Skeletal muscle tissue (tissue), 3 donors: ENCODE measurements at regions not wholly inside any gene's neighbourhood (a gene's known extent, or its start where the extent isn't known, plus 50 kb on each side); places are given as distances from the start of the nearest gene placed in this dataset.

Experiments
- H3K27ac ChIP-seq: one replicate; pipeline ENCODE4 v1.7.0; 2013; ENCODE audit warnings: mild to moderate bottlenecking, low read depth, low read length, inconsistent platforms
- H3K27me3 ChIP-seq, 3 donors: one replicate each; pipeline ENCODE4 v1.7.0; 2013; ENCODE audit warnings: low read length in 3 of 3; ENCODE audit not compliant: control insufficient read depth in 3 of 3, insufficient read depth in 3 of 3
- H3K36me3 ChIP-seq, 3 donors: one replicate each; pipeline ENCODE4 v1.7.0; 2013; ENCODE audit warnings: low read length in 3 of 3; ENCODE audit not compliant: control insufficient read depth in 3 of 3, insufficient read depth in 3 of 3
- H3K4me1 ChIP-seq, 3 donors: one replicate each; pipeline ENCODE4 v1.7.0; 2013; ENCODE audit warnings: low read length in 3 of 3, mild to moderate bottlenecking in 3 of 3; ENCODE audit not compliant: control insufficient read depth in 3 of 3, insufficient read depth in 3 of 3
- H3K4me3 ChIP-seq, 3 donors: one replicate each; pipeline ENCODE4 v1.7.0; 2013; ENCODE audit warnings: low read length in 3 of 3
- H3K9ac ChIP-seq, 3 donors: one replicate each; pipeline ENCODE4 v1.7.0; 2013; ENCODE audit warnings: low read length in 3 of 3, mild to moderate bottlenecking in 3 of 3, moderate library complexity in 2 of 3, low read depth in 1 of 3
- H3K9me3 ChIP-seq, 3 donors: one replicate each; pipeline ENCODE4 v1.7.0; 2013; ENCODE audit warnings: low read length in 3 of 3; ENCODE audit not compliant: control insufficient read depth in 3 of 3
- donor health status: Osteomylitis.

DNA sequence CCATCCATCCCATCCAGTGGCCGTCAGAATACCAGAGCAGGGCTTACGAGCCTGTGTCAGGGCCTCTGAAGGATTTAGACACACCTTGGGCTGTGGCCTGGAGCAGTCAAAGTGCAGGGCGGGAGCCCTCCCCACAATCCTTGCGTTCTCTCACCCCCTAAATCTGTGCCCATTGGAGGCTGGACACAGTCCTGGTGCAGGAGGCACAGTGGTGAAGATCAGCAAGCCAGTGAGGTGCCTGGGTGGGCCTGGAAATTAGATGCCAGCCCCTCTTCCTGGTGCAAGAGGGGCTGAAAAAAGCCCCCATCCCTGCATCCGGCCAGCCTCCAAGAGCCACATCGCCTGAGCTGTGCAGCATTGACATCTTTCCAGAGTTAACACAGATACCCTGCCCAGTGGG lies 1045.8 kb downstream of the TBC1D22A start:
- H3K9ac ChIP-seq: no peak overlapping the region
- H3K4me3 ChIP-seq: no peak overlapping the region
- H3K27ac ChIP-seq: no peak overlapping the region
- no peaks in the 10 kb centered on the region for H3K4me1 ChIP-seq
- no peaks in the 10 kb centered on the region for H3K9me3 ChIP-seq
- H3K27me3 ChIP-seq: peaks cover 3 to 15% (median 4%) of the 10 kb centered on the region in 3 donors
- H3K36me3 ChIP-seq: no peaks in the 10 kb centered on the region

DNA sequence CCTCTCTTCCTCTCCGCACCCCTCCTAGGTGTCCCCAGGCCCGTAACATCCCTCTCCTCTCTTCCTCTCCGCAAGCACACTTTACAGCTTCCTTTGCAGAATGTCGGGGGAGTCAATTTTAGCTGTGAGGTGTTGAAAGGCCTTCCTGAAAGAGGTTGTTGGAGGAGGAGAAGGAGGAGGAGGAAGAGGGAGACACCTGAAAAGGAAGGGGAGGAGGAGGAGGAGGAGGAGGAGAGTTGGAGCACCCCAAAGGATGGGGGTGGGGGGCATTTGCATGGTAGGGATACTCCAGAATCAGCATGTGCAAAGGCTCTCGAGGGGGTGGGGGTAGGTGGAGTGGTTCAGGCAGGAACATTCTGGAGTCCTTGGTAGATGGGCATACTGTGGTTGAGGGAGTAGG lies 1045.1 kb downstream of the TBC1D22A start:
- H3K9me3 ChIP-seq: no peaks in the 10 kb centered on the region
- H3K4me1 ChIP-seq: no peaks in the 10 kb centered on the region
- no peaks in the 10 kb centered on the region for H3K36me3 ChIP-seq
- no peak overlapping the region for H3K27ac ChIP-seq
- peaks cover 3 to 18% (median 4%) of the 10 kb centered on the region in 3 donors for H3K27me3 ChIP-seq
- H3K9ac ChIP-seq: no peak overlapping the region
- H3K4me3 ChIP-seq: no peak overlapping the region

DNA sequence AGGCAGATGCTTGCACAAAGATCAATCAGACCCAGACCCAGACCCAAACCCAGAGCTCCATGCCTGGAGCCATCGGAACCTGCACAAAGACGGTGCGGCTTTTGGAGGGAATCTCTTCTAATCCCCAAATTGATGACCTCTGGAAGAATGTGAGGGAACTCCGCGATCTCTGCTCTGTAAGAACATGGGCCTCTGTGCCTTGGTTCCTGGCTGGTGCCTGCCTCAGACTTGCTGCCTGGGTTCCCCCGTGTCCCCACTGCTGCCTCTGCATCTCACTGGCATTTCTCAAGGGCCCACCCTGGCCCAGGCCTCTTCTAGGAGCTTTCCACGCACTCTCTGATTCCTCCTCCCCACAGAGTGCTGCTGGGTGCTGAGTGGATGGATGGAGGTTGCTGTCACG lies 1044.4 kb downstream of the TBC1D22A start:
- Histone ChIP-seq H3K36me3 (no peaks in the 10 kb centered on the region), H3K4me1 (no peaks in the 10 kb centered on the region), H3K27me3 (peaks cover 4 to 18% (median 5%) of the 10 kb centered on the region in 3 donors)

DNA sequence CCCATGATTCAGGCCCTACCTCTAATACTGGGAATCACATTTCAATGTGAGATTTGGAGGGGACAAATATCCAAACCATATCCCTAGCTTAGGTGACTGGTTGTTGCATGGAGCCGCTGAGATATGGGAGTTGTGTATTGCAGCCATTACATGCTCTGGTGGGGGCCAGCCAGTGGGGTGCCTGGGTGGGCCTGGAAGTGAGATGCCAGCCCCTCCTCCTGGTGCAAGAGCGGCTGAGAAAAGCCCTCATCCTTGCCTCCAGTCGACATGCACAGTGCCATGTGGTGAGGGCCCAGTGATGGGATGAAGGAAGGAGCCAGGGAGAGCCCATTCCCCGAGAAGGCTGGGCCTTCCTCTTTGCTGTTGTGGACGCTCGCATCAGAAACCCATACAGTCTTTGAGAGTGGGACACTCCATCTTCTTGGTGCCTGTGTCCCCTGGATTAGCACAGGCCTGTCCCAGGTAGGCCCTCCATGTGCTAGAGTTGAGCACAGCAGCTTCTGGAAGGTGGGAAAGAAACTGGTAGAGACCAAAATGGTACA lies 1043.0 kb downstream of the TBC1D22A start:
- Histone ChIP-seq H3K36me3 (no peaks in the 10 kb centered on the region), H3K9ac (no peak overlapping the region), H3K27me3 (peaks cover 4 to 11% (median 8%) of the 10 kb centered on the region in 3 donors), H3K4me3 (no peak overlapping the region), H3K4me1 (no peaks in the 10 kb centered on the region), H3K27ac (no peak overlapping the region), H3K9me3 (no peaks in the 10 kb centered on the region)

More for the DNA sequence above, 1044.4 kb downstream of the TBC1D22A start:
- Histone ChIP-seq H3K9me3 (no peaks in the 10 kb centered on the region), H3K9ac (no peak overlapping the region), H3K27ac (no peak overlapping the region), H3K4me3 (no peak overlapping the region)

DNA sequence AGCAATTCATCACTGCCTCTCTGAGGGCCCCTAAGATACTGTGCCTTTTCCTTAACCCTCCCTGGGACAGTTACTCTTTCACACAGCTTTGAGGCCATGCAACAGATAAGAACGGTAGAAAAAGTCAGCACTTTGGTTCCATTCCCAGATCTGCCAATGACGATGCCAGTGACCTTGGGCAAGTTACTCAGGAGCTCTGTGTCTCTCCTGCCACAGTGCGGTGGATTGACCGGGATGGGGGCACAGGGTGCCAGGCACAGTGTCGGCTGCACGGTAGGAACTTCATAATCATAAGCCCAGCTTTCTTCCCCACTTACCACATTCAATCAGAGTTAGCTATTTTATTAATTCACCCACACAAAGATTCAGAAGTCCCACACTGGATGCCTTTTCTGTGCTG lies 1041.8 kb downstream of the TBC1D22A start:
- peaks cover 4 to 11% (median 6%) of the 10 kb centered on the region in 3 donors for H3K27me3 ChIP-seq
- no peak overlapping the region for H3K4me3 ChIP-seq
- H3K4me1 ChIP-seq: no peaks in the 10 kb centered on the region

DNA sequence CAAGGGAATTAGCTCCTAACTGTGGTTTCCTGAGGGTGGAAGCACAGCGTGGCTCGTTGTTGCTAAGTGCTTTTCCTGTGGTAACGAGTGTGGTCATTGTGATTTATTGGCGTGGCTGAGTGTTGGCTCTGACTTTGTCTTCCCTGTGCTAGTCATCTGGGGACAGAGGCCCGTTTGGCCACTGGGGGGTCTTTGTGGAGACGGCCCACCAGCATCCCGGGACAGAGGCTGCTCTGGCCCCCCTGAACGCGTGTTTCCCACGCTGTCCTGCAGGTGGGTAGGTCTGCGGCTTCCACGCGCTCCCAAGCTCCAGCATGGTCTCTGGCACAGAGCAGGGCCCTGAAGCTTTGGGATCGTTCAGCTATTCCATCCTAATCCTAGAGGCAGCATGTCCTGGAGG lies 1040.0 kb downstream of the TBC1D22A start:
- no peaks in the 10 kb centered on the region for H3K4me1 ChIP-seq
- H3K9me3 ChIP-seq: peaks cover 0 to 3% (median 0%) of the 10 kb centered on the region in 3 donors
- H3K27ac ChIP-seq: no peak overlapping the region
- peaks cover 4 to 8% (median 6%) of the 10 kb centered on the region in 3 donors for H3K27me3 ChIP-seq
- no peak overlapping the region for H3K4me3 ChIP-seq
- H3K36me3 ChIP-seq: no peaks in the 10 kb centered on the region
- H3K9ac ChIP-seq: no peak overlapping the region

More for the DNA sequence above, 1041.8 kb downstream of the TBC1D22A start:
- no peak overlapping the region for H3K9ac ChIP-seq
- H3K36me3 ChIP-seq: no peaks in the 10 kb centered on the region
- H3K27ac ChIP-seq: no peak overlapping the region
- no peaks in the 10 kb centered on the region for H3K9me3 ChIP-seq

DNA sequence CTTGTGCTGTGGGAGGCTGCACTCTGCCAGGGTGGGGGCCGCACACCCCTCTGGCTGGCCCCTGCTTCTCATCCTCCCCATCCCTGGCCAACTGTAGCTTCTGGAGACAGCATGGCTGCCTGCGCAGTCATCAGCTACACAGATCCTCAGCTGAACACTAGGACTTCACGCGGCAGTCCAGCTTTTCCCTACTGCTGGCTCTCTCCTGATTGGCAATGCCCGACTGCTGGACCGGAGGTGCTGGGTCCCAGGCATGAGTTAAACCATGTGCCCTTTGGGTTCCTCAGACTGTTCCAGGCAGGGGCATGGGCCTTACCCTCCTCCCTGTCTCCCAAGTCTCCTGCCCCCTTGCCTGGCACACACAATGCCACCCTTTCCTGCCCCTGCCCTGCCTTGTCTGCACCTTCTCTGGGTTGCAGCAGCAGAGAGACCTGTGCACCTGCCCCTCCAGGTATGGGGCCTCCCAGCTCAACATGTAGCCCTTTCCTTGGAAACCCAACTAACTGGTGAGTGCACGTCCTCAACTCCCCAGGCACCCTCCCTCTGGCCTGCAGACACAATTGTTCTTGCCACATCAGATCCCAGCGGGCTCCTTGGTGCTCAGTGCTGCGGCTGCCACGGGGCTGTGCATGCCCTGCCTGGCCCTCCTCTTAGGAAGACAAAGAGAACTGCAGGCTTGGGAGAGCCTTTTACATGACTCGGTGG lies 1039.2 kb downstream of the TBC1D22A start:
- no peak overlapping the region for H3K4me3 ChIP-seq
- H3K27me3 ChIP-seq: peaks cover 0 to 8% (median 3%) of the 10 kb centered on the region in 3 donors
- H3K9me3 ChIP-seq: peaks cover 0 to 3% (median 0%) of the 10 kb centered on the region in 3 donors
- H3K27ac ChIP-seq: no peak overlapping the region
- H3K4me1 ChIP-seq: no peaks in the 10 kb centered on the region
- H3K36me3 ChIP-seq: no peaks in the 10 kb centered on the region
- H3K9ac ChIP-seq: no peak overlapping the region

DNA sequence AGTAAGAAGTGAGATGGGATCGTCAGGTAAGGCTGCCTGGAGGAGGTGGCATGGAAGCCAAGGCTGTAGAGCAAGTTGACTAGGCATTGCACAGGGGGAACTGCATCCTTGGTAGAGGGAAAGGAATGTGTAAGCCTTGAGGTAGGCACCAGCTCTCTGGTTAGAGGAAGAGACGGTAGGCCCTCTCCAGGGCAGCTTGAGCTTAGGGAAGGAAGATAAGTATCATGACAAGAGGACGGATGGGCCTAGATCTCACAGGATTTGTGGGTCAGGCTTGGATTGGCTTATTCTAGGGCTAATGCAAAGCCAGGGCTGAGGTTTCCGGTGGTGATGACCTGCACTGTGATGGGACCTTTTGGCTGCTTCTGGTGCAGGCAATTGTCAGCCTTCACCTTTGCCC lies 1035.8 kb downstream of the TBC1D22A start:
- Histone ChIP-seq H3K9ac (no peak overlapping the region), H3K4me3 (no peak overlapping the region), H3K27me3 (peaks cover 0 to 13% (median 3%) of the 10 kb centered on the region in 3 donors), H3K27ac (no peak overlapping the region), H3K4me1 (no peaks in the 10 kb centered on the region), H3K36me3 (no peaks in the 10 kb centered on the region), H3K9me3 (peaks cover 0 to 3% (median 0%) of the 10 kb centered on the region in 3 donors)

DNA sequence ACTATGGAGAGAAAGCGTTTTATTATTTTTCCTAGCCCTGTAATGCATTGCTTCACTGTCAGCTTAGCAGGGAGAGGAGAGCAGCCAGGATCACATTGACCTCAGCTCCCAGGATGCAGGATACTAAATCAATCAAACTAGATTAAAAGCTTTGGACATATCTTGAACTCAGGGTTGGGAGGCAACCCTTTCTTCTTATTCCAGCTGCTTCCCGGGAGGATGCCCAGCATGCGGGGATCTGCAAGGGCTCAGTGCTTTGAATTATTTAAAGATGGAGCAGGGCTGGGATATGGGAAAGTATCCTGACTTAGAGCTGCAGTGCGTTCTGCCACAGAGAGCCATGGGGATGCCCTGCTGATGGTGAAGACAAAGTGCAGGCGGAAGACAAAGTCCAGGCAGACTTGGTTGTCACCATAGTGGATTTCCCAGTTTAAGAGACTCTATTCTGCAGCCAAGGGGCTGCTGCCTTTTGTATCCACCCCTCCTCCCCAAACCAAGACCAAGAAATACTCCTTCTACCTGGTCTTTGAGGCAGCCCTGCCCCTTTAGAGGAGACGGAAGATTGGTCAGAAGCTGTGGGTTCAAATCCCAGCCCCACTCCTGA lies 1035.0 kb downstream of the TBC1D22A start:
- Histone ChIP-seq H3K4me1 (no peaks in the 10 kb centered on the region), H3K27me3 (peaks cover 0 to 13% (median 0%) of the 10 kb centered on the region in 3 donors), H3K9ac (no peak overlapping the region)

More for the DNA sequence above, 1035.0 kb downstream of the TBC1D22A start:
- Histone ChIP-seq H3K9me3 (peaks cover 0 to 3% (median 0%) of the 10 kb centered on the region in 3 donors), H3K27ac (no peak overlapping the region), H3K4me3 (no peak overlapping the region), H3K36me3 (no peaks in the 10 kb centered on the region)
